22Rv1 (cell line): ENCODE measurements at regions not wholly inside any gene's neighbourhood (a gene's known extent, or its start where the extent isn't known, plus 50 kb on each side); places are given as distances from the start of the nearest gene placed in this dataset.

ENCODE experiments used
- ZFX ChIP-seq: fragments of 450-650 bp; IDR thresholded peaks from 2 replicates; pipeline ENCODE4 v1.6.1; 2017; ENCODE audit warnings: antibody characterized with exemption, borderline replicate concordance
- TF ChIP-seq, protein P1 (sequence below): fragments of 450-650 bp; IDR thresholded peaks from 2 replicates; pipeline ENCODE4 v1.5.1; 2017; ENCODE audit warnings: mild to moderate bottlenecking

GRCh38 chr5:135107986-135108385 lies 74.0 kb upstream of the PITX1 start:
- TF ChIP-seq, protein P1, sequence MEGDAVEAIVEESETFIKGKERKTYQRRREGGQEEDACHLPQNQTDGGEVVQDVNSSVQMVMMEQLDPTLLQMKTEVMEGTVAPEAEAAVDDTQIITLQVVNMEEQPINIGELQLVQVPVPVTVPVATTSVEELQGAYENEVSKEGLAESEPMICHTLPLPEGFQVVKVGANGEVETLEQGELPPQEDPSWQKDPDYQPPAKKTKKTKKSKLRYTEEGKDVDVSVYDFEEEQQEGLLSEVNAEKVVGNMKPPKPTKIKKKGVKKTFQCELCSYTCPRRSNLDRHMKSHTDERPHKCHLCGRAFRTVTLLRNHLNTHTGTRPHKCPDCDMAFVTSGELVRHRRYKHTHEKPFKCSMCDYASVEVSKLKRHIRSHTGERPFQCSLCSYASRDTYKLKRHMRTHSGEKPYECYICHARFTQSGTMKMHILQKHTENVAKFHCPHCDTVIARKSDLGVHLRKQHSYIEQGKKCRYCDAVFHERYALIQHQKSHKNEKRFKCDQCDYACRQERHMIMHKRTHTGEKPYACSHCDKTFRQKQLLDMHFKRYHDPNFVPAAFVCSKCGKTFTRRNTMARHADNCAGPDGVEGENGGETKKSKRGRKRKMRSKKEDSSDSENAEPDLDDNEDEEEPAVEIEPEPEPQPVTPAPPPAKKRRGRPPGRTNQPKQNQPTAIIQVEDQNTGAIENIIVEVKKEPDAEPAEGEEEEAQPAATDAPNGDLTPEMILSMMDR: no peak
- no peak for TF ChIP-seq ZFX
